Iris pigment epithelial cell (primary cell): ENCODE measurements at regions not wholly inside any gene's neighbourhood (a gene's known extent, or its start where the extent isn't known, plus 50 kb on each side); places are given as distances from the start of the nearest gene placed in this dataset.

Experiments
- DNase-seq: peaks from one replicate; pipeline ENCODE4 v3.0.0-alpha.2; 2011; ENCODE audit warnings: low read depth

GRCh38 chr3:459311-459670 is 262.7 kb downstream of the CHL1 start:
- no peak for DNase-seq

GRCh38 chr3:461006-461405 is 264.4 kb downstream of the CHL1 start:
- no peak for DNase-seq

GRCh38 chr3:462851-463250 is 266.3 kb downstream of the CHL1 start:
- DNase-seq, result no peak

- no peak for DNase-seq
Observed at GRCh38 chr3:463252-464192, 267.0 kb downstream of the CHL1 start.

GRCh38 chr3:464255-464654 is 267.7 kb downstream of the CHL1 start:
- no peak for DNase-seq

- no peak for DNase-seq
Observed at GRCh38 chr3:468172-468571, 271.6 kb downstream of the CHL1 start.

- no peak for DNase-seq
Observed at GRCh38 chr3:473033-473800, 276.7 kb downstream of the CHL1 start.

GRCh38 chr3:474828-475227 is 278.3 kb downstream of the CHL1 start:
- DNase-seq, result no peak

- no peak for DNase-seq
Observed at GRCh38 chr3:480070-480469, 283.5 kb downstream of the CHL1 start.

GRCh38 chr3:481111-481510 is 284.5 kb downstream of the CHL1 start:
- DNase-seq, result no peak

GRCh38 chr3:481680-482079 is 285.1 kb downstream of the CHL1 start:
- DNase-seq, result no peak

GRCh38 chr3:482479-482878 is 285.9 kb downstream of the CHL1 start:
- no peak for DNase-seq

- DNase-seq, result no peak
Observed at GRCh38 chr3:484341-484740, 287.8 kb downstream of the CHL1 start.

GRCh38 chr3:487614-488013 is 291.1 kb downstream of the CHL1 start:
- DNase-seq, result no peak

- no peak for DNase-seq
Observed at GRCh38 chr3:492586-493316, 296.2 kb downstream of the CHL1 start.

GRCh38 chr3:494190-494589 is 297.6 kb downstream of the CHL1 start:
- DNase-seq, result no peak

GRCh38 chr3:498487-498886 is 301.9 kb downstream of the CHL1 start:
- no peak for DNase-seq

- DNase-seq, result no peak
Observed at GRCh38 chr3:499001-499761, 302.6 kb downstream of the CHL1 start.

- DNase-seq, result no peak
Observed at GRCh38 chr3:502486-502885, 305.9 kb downstream of the CHL1 start.

GRCh38 chr3:513301-513700 is 316.7 kb downstream of the CHL1 start:
- no peak for DNase-seq

- DNase-seq, result no peak
Observed at GRCh38 chr3:514192-514591, 317.6 kb downstream of the CHL1 start.

GRCh38 chr3:519026-519425 is 322.5 kb downstream of the CHL1 start:
- DNase-seq, result no peak
